ENCODE measurements at regions not wholly inside any gene's neighbourhood (a gene's known extent, or its start where the extent isn't known, plus 50 kb on each side); places are given as distances from the start of the nearest gene placed in this dataset.

GRCh38 chr10:112002206-112002605, 181.4 kb downstream of the GPAM start:
- Histone ChIP-seq H3K9me3 (no peaks in the 10 kb centered on the region), H3K27ac (no peak overlapping the region), H3K4me2 (no peak overlapping the region), H3K4me3 (no peak overlapping the region), H3K4me1 (no peaks in the 10 kb centered on the region)
- no peak for TF ChIP-seq ZSCAN20 (CRISPR knock-in tag; IDR thresholded peaks at IDR 0.05)
- no peak for TF ChIP-seq MAFK (IDR thresholded peaks at IDR 0.05; ENCODE audit: partially characterized antibody)
- TF ChIP-seq, protein P1, sequence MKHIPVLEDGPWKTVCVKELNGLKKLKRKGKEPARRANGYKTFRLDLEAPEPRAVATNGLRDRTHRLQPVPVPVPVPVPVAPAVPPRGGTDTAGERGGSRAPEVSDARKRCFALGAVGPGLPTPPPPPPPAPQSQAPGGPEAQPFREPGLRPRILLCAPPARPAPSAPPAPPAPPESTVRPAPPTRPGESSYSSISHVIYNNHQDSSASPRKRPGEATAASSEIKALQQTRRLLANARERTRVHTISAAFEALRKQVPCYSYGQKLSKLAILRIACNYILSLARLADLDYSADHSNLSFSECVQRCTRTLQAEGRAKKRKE (CRISPR knock-in tag; IDR thresholded peaks at IDR 0.05; ENCODE audit: low read depth) = no peak
- TF ChIP-seq HDAC2 (IDR thresholded peaks at IDR 0.05) = no peak
- TF ChIP-seq NPAS2 (CRISPR knock-in tag; IDR thresholded peaks at IDR 0.05; ENCODE audit: borderline replicate concordance) = no peak
- no peak for TF ChIP-seq JUN (IDR thresholded peaks at IDR 0.05)
- no peak for TF ChIP-seq TFCP2L1 (CRISPR knock-in tag; IDR thresholded peaks at IDR 0.05)
- no peak for TF ChIP-seq EP300 (IDR thresholded peaks at IDR 0.05)
- TF ChIP-seq, protein P2, sequence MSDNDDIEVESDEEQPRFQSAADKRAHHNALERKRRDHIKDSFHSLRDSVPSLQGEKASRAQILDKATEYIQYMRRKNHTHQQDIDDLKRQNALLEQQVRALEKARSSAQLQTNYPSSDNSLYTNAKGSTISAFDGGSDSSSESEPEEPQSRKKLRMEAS (IDR thresholded peaks at IDR 0.05) = no peak
- no peak for TF ChIP-seq FOSL2 (IDR thresholded peaks at IDR 0.05)
- no peak for TF ChIP-seq FOSL2 (CRISPR knock-in tag; IDR thresholded peaks at IDR 0.05)
- TF ChIP-seq MYC (IDR thresholded peaks at IDR 0.05; ENCODE audit: borderline replicate concordance, low read length) = no peak
- TF ChIP-seq JUNB (IDR thresholded peaks at IDR 0.05) = no peak
- no peak for TF ChIP-seq ELK1 (IDR thresholded peaks at IDR 0.05; ENCODE audit: low read depth, low read length)
- no peak for TF ChIP-seq TP53 (CRISPR knock-in tag; IDR thresholded peaks at IDR 0.05)
- TF ChIP-seq, protein P3, sequence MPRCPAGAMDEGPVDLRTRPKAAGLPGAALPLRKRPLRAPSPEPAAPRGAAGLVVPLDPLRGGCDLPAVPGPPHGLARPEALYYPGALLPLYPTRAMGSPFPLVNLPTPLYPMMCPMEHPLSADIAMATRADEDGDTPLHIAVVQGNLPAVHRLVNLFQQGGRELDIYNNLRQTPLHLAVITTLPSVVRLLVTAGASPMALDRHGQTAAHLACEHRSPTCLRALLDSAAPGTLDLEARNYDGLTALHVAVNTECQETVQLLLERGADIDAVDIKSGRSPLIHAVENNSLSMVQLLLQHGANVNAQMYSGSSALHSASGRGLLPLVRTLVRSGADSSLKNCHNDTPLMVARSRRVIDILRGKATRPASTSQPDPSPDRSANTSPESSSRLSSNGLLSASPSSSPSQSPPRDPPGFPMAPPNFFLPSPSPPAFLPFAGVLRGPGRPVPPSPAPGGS (IDR thresholded peaks at IDR 0.05) = no peak
- no peak for TF ChIP-seq RFX5 (IDR thresholded peaks at IDR 0.05)
- no peak for TF ChIP-seq ESRRA (IDR thresholded peaks at IDR 0.05; ENCODE audit: borderline replicate concordance, low read length)
- TF ChIP-seq REST (IDR thresholded peaks at IDR 0.05) = no peak
- TF ChIP-seq FOXS1 (CRISPR knock-in tag; IDR thresholded peaks at IDR 0.05) = no peak
- TF ChIP-seq HEYL (CRISPR knock-in tag; IDR thresholded peaks at IDR 0.05) = no peak
- 12% methylated on average over 3 of the region's 3 CpGs for WGBS (ENCODE audit: missing lambda C conversion rate)
- DNase-seq (ENCODE audit: low read depth in 1 of 2, low spot score in 1 of 2) (no peak), FAIRE-seq (no peak), ATAC-seq (no peak)
- CTCF ChIA-PET = interaction anchor here (0.9 kb wide), 1 partner anchor 135 kb away, joined by 3 read pairs; no protein-coding TSS in a partner anchor
- POLR2A ChIA-PET = no interaction called here

DNA sequence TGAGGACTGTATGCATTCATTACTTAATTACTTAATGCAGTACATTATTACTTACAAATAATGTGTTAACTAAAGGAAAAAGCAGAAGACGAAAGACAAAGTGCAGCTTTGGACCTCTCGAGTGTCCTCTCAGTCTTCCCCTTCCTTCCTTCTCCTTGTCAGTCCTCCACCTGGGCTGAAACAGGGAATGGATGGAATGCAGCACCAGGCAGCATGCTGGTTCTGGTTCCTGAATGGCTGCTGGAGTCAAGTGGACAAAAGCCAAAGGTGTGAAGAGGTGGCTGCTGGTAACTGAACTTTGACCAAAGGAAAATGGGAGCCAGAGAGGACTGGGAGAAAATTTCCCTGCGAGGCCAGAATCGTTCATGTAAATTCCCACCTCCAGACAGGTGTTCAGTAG, 179.5 kb downstream of the GPAM start:
- no peak for ATAC-seq

More for the DNA sequence above, 179.5 kb downstream of the GPAM start:
- H3K4me3 ChIP-seq = no peak overlapping the region
- no peak for DNase-seq (ENCODE audit: low read depth in 1 of 2, low spot score in 1 of 2)
- H3K9me3 ChIP-seq = no peaks in the 10 kb centered on the region
- CTCF ChIA-PET = interaction anchor here (0.6 kb wide), 1 partner anchor 10 kb away, joined by 3 read pairs; no protein-coding TSS in a partner anchor
- no peak for FAIRE-seq
- WGBS (ENCODE audit: missing lambda C conversion rate) = 10% methylated on average over 4 of the region's 4 CpGs
- no peak overlapping the region for H3K4me2 ChIP-seq
- TF ChIP-seq FOSB (CRISPR knock-in tag; IDR thresholded peaks at IDR 0.05) = no peak
- TF ChIP-seq HDAC2 (IDR thresholded peaks at IDR 0.05) = no peak
- TF ChIP-seq, protein P2 (IDR thresholded peaks at IDR 0.05) = no peak
- no peak for TF ChIP-seq CBX2 (IDR thresholded peaks at IDR 0.05; ENCODE audit: borderline replicate concordance, low read depth)
- no peak for TF ChIP-seq RAD21 (conservative IDR thresholded peaks at IDR 0.05 in 1 of 2, IDR thresholded peaks at IDR 0.05 in 1 of 2)
- TF ChIP-seq RCOR1 (IDR thresholded peaks at IDR 0.05; ENCODE audit: low read depth, low read length) = no peak
- no peak for TF ChIP-seq MYC (IDR thresholded peaks at IDR 0.05; ENCODE audit: borderline replicate concordance, low read length)
- no peak for TF ChIP-seq PHF8 (IDR thresholded peaks at IDR 0.05; ENCODE audit: borderline replicate concordance, low read depth)
- TF ChIP-seq KDM1A (IDR thresholded peaks at IDR 0.05; ENCODE audit: low read depth) = no peak
- no peak for TF ChIP-seq SMC3 (IDR thresholded peaks at IDR 0.05)
- TF ChIP-seq HOXB5 (CRISPR knock-in tag; IDR thresholded peaks at IDR 0.05) = no peak
- no peak for TF ChIP-seq NR3C1 (IDR thresholded peaks at IDR 0.05)
- no peak for TF ChIP-seq TFCP2L1 (CRISPR knock-in tag; IDR thresholded peaks at IDR 0.05)
- no peak for TF ChIP-seq CHD4 (IDR thresholded peaks at IDR 0.05; ENCODE audit: borderline replicate concordance)
- no peak for TF ChIP-seq JUN (IDR thresholded peaks at IDR 0.05)
- no peak for TF ChIP-seq EHF (CRISPR knock-in tag; IDR thresholded peaks at IDR 0.05)
- TF ChIP-seq ZC3H11A (IDR thresholded peaks at IDR 0.05) = no peak
- POLR2A ChIA-PET = no interaction called here
- no peak overlapping the region for H3K27ac ChIP-seq
- H3K4me1 ChIP-seq = no peaks in the 10 kb centered on the region
